IMR-90 (cell line): ENCODE measurements at regions not wholly inside any gene's neighbourhood (a gene's known extent, or its start where the extent isn't known, plus 50 kb on each side); places are given as distances from the start of the nearest gene placed in this dataset.

Experiments used
- ATAC-seq: fragments of 200-7000 bp; cut with Tn5 transposase; 2 replicates; pipeline ENCODE4 v1.9.1; 2020; ENCODE audit warnings: low read depth, mild to moderate bottlenecking, moderate library complexity
- BruUV-seq: library from RNA; stranded (reverse); fragments of 400-500 nt; replicated peaks from 2 replicates; lab custom pipeline; 2021; lab: Mats Ljungman, UMichigan
- CTCF ChIA-PET: fragments of 300-600 bp; formaldehyde crosslinking; extraction: SDS; loops from one replicate; lab custom pipeline; 2021; ENCODE audit warnings: antibody characterized with exemption; lab: Yijun Ruan, JAX
- POLR2A ChIA-PET: fragments of 300-600 bp; sonication (Branson Sonifier 250); formaldehyde crosslinking; loops from one replicate; lab custom pipeline; 2022; ENCODE audit warnings: antibody characterized with exemption; ENCODE audit not compliant: unreplicated experiment; lab: Charles Lee
- DNase-seq: peaks from one replicate; pipeline ENCODE4 v3.0.0; 2013
- H2AFZ ChIP-seq: replicated peaks from 2 replicates; pipeline ENCODE3; 2013; ENCODE audit warnings: low read length, mild to moderate bottlenecking; ENCODE audit not compliant: poor library complexity
- H2AK5ac ChIP-seq: 2 replicates; pipeline ENCODE4 v1.6.1; 2013; ENCODE audit warnings: low read depth, low read length, inconsistent platforms
- H2AK9ac ChIP-seq: replicated peaks from 2 replicates; pipeline ENCODE3; 2013; ENCODE audit warnings: mild to moderate bottlenecking, low read depth, low read length, moderate library complexity; ENCODE audit not compliant: poor library complexity
- H2BK120ac ChIP-seq: 2 replicates; pipeline ENCODE4 v1.6.1; 2013; ENCODE audit warnings: low read depth, low read length, inconsistent platforms
- H2BK15ac ChIP-seq: 3 replicates; pipeline ENCODE4 v1.6.1; 2013; ENCODE audit warnings: low read depth, low read length, inconsistent platforms
- H2BK20ac ChIP-seq: 2 replicates; pipeline ENCODE4 v1.6.1; 2013; ENCODE audit warnings: low read depth, mild to moderate bottlenecking, inconsistent platforms, low read length, moderate library complexity
- H2BK5ac ChIP-seq: 2 replicates; pipeline ENCODE4 v1.6.1; 2013; ENCODE audit warnings: mild to moderate bottlenecking, low read depth, low read length, inconsistent platforms; ENCODE audit not compliant: poor library complexity, severe bottlenecking
- H3K14ac ChIP-seq: replicated peaks from 2 replicates; pipeline ENCODE4 v1.6.1; 2013; ENCODE audit warnings: low read depth, low read length, inconsistent platforms
- H3K18ac ChIP-seq: 2 replicates; pipeline ENCODE4 v1.6.1; 2013; ENCODE audit warnings: low read depth, low read length, control low read depth
- H3K23ac ChIP-seq: 2 replicates; pipeline ENCODE4 v1.6.1; 2013; ENCODE audit warnings: low read depth, low read length, inconsistent platforms
- H3K27ac ChIP-seq: 2 replicates; pipeline ENCODE4 v1.5.1; 2013; ENCODE audit warnings: mild to moderate bottlenecking, control low read depth, low read length; ENCODE audit not compliant: insufficient read depth
- H3K27me3 ChIP-seq: 2 replicates; pipeline ENCODE4 v1.6.1; 2013; ENCODE audit warnings: low read length; ENCODE audit not compliant: control insufficient read depth, insufficient read depth
- H3K36me3 ChIP-seq: 2 replicates; pipeline ENCODE4 v1.6.1; 2013; ENCODE audit warnings: low read length, mixed read lengths; ENCODE audit not compliant: control insufficient read depth, insufficient read depth
- H3K4ac ChIP-seq: 2 replicates; pipeline ENCODE4 v1.6.1; 2013; ENCODE audit warnings: low read depth, low read length, inconsistent platforms
- H3K4me1 ChIP-seq: 2 replicates; pipeline ENCODE4 v1.6.1; 2013; ENCODE audit warnings: low read length, mixed read lengths; ENCODE audit not compliant: control insufficient read depth, insufficient read depth
- H3K4me2 ChIP-seq: 2 replicates; pipeline ENCODE4 v1.6.1; 2013; ENCODE audit warnings: low read depth, mild to moderate bottlenecking, control low read depth, low read length, moderate library complexity
- H3K4me3 ChIP-seq: 2 replicates; pipeline ENCODE4 v1.5.1; 2013; ENCODE audit warnings: low read depth, mild to moderate bottlenecking, control low read depth, low read length, moderate library complexity; ENCODE audit not compliant: insufficient read depth
- H3K56ac ChIP-seq: 2 replicates; pipeline ENCODE4 v1.6.1; 2013; ENCODE audit warnings: low read length, inconsistent platforms; ENCODE audit not compliant: insufficient read depth; ENCODE audit errors: extremely low read depth
- H3K79me1 ChIP-seq, 2 experiments: 2 replicates each; pipeline ENCODE4 v1.6.1; 2013; ENCODE audit warnings: low read length in 2 of 2, inconsistent platforms in 1 of 2, low read depth in 1 of 2
- H3K9ac ChIP-seq: 2 replicates; pipeline ENCODE4 v1.6.1; 2013; ENCODE audit warnings: low read depth, low read length, control low read depth
- H3K9me1 ChIP-seq: 2 replicates; pipeline ENCODE4 v1.6.1; 2013; ENCODE audit warnings: low read length, inconsistent platforms; ENCODE audit not compliant: insufficient read depth
- H3K9me3 ChIP-seq: 2 replicates; pipeline ENCODE4 v1.6.1; 2013; ENCODE audit warnings: low read length; ENCODE audit not compliant: control insufficient read depth, insufficient read depth
- H4K20me1 ChIP-seq: 2 replicates; pipeline ENCODE4 v1.6.1; 2013; ENCODE audit warnings: low read length, inconsistent platforms; ENCODE audit not compliant: insufficient read depth
- H4K5ac ChIP-seq: 2 replicates; pipeline ENCODE4 v1.6.1; 2013; ENCODE audit warnings: mild to moderate bottlenecking, low read depth, low read length, control low read depth
- H4K8ac ChIP-seq, 2 experiments: 2 replicates each; pipeline ENCODE4 v1.6.1; 2013; ENCODE audit warnings: low read depth in 2 of 2, low read length in 2 of 2, control low read depth in 1 of 2, inconsistent platforms in 1 of 2
- H4K91ac ChIP-seq: 2 replicates; pipeline ENCODE4 v1.6.1; 2013; ENCODE audit warnings: low read depth, low read length, inconsistent platforms; ENCODE audit not compliant: insufficient read depth
- USF2 ChIP-seq: fragments of 150-350 bp; IDR thresholded peaks from 2 replicates; pipeline ENCODE4 v1.6.1; 2017; ENCODE audit warnings: mild to moderate bottlenecking, antibody characterized with exemption, low read length, low read depth
- WGBS, 2 experiments: methylation state at CpG; one replicate each; pipeline versions ENCODE4 v1.1.5 to v1.1.7; 2013; ENCODE audit warnings: missing lambda C conversion rate in 2 of 2; ENCODE audit not compliant: insufficient read length in 1 of 2; ENCODE audit errors: extremely low coverage in 2 of 2; 5-methylcytosine and 5-hydroxymethylcytosine counted together
- dilution Hi-C: fragments of 300-500 bp; cut with HindIII; formaldehyde crosslinking; loops from one replicate; pipeline ENCODE4 v1.14.3; 2018; ENCODE audit warnings: low sequenced_read_pairs; ENCODE audit not compliant: unreplicated experiment
- in situ Hi-C: fragments of 300-500 bp; cut with MboI; formaldehyde crosslinking; loops from 3 replicates; pipeline ENCODE4 v1.14.3; 2019; ENCODE audit warnings: low sequenced_read_pairs, inconsistent platforms, mixed read lengths
- intact Hi-C: fragments of 100-400 bp; cut with micrococcal nuclease; formaldehyde crosslinking; loops from 2 replicates; pipeline ENCODE4 v1.10.0; 2022

GRCh38 chr18:64444819-64445218 is 295.9 kb upstream of the LINC00305 start:
- DNase-seq = no peak
- dilution Hi-C loops (no loop called here), in situ Hi-C loops (no loop called here), intact Hi-C loops (no loop called here)
- Histone ChIP-seq H4K5ac (no peak overlapping the region), H2AK5ac (no peak overlapping the region), H2BK120ac (no peak overlapping the region), H4K8ac (no peak overlapping the region), H3K14ac (no peak overlapping the region), H3K36me3 (no peaks in the 10 kb centered on the region), H4K20me1 (no peaks in the 10 kb centered on the region), H3K18ac (no peak overlapping the region), H3K4ac (no peak overlapping the region), H3K27ac (no peak overlapping the region), H2BK5ac (no peak overlapping the region), H3K56ac (no peak overlapping the region), H3K9me3 (peaks cover 8% of the 10 kb centered on the region), H2AK9ac (no peak overlapping the region), H3K4me3 (no peak overlapping the region), H2AFZ (no peak overlapping the region), H2BK15ac (no peak overlapping the region), H3K9ac (no peak overlapping the region), H3K4me2 (no peak overlapping the region), H2BK20ac (no peak overlapping the region), H4K91ac (no peak overlapping the region), H3K27me3 (no peaks in the 10 kb centered on the region), H3K23ac (no peak overlapping the region), H3K4me1 (no peaks in the 10 kb centered on the region), H3K9me1 (no peaks in the 10 kb centered on the region), H3K79me1 (no peaks in the 10 kb centered on the region)
- ATAC-seq = no peak
- WGBS, 2 experiments = no CpG with 5 or more reads among the region's 2 CpGs
- POLR2A ChIA-PET = no interaction called here
- CTCF ChIA-PET = no interaction called here
- TF ChIP-seq USF2 = no peak
- no TSS peak for BruUV-seq
